Transverse colon (tissue), 3 donors: ENCODE measurements at regions not wholly inside any gene's neighbourhood (a gene's known extent, or its start where the extent isn't known, plus 50 kb on each side); places are given as distances from the start of the nearest gene placed in this dataset.

ENCODE experiments used
- EP300 ChIP-seq: sonication (generic); formaldehyde crosslinking; IDR thresholded peaks from one replicate; pipeline ENCODE4 v1.6.1; 2017; ENCODE audit warnings: antibody characterized with exemption, low read depth
- POLR2A ChIP-seq: fragments of 450-650 bp; IDR thresholded peaks from one replicate; pipeline ENCODE4 v1.6.1; 2016; ENCODE audit warnings: antibody characterized with exemption, mild to moderate bottlenecking, moderate library complexity
- TF ChIP-seq, protein P1 (sequence below), 5 experiments: fragments of 200-600 bp in 3 of 5; fragments of 450-650 bp in 2 of 5; sonication (generic) in 3 of 5; IDR thresholded peaks; 1 replicate in 2 of 5; 2 replicates in 3 of 5; pipeline ENCODE4 v1.5.1; 2016 to 2017; ENCODE audit warnings: antibody characterized with exemption in 5 of 5, inconsistent platforms in 3 of 5, mild to moderate bottlenecking in 2 of 5, moderate library complexity in 1 of 5

DNA sequence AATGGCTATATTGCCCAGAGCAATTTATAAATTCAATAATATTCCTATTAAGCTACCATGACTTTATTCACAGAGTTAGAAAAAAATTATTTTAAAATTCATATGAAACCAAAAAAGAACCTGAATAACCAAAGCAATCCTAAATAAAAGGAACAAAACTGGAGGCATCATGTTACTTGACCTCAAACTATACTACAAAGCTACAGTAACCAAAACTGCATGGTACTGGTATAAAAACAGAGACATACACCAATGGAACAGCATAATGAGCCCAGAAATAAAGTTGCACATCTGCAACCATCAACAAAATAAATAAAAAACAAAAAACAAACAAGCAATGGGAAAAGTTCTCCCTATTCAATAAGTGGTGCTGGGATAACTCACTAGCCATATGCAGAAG is 203.2 kb downstream of the RGS9 start:
- TF ChIP-seq, protein P1, sequence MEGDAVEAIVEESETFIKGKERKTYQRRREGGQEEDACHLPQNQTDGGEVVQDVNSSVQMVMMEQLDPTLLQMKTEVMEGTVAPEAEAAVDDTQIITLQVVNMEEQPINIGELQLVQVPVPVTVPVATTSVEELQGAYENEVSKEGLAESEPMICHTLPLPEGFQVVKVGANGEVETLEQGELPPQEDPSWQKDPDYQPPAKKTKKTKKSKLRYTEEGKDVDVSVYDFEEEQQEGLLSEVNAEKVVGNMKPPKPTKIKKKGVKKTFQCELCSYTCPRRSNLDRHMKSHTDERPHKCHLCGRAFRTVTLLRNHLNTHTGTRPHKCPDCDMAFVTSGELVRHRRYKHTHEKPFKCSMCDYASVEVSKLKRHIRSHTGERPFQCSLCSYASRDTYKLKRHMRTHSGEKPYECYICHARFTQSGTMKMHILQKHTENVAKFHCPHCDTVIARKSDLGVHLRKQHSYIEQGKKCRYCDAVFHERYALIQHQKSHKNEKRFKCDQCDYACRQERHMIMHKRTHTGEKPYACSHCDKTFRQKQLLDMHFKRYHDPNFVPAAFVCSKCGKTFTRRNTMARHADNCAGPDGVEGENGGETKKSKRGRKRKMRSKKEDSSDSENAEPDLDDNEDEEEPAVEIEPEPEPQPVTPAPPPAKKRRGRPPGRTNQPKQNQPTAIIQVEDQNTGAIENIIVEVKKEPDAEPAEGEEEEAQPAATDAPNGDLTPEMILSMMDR (IDR thresholded peaks at IDR 0.05): no peak
- TF ChIP-seq POLR2A (no peak), EP300 (no peak)
